GM13977 (cell line): ENCODE measurements at regions not wholly inside any gene's neighbourhood (a gene's known extent, or its start where the extent isn't known, plus 50 kb on each side); places are given as distances from the start of the nearest gene placed in this dataset.

Experiments
- DNase-seq: peaks from one replicate; pipeline ENCODE4 v3.0.0; 2012; ENCODE audit warnings: low spot score
- CTCF ChIP-seq: IDR thresholded peaks from 2 replicates; pipeline ENCODE4 v1.5.1; 2012; ENCODE audit warnings: mild to moderate bottlenecking, control low read depth; ENCODE audit not compliant: insufficient read depth; ENCODE audit errors: extremely low read depth, missing control alignments
- in situ Hi-C: fragments of 300-500 bp; cut with MboI; formaldehyde crosslinking; loops from one replicate; pipeline ENCODE4 v1.12.0; 2022; ENCODE audit warnings: low sequenced_read_pairs, low pct_unique_long_range_greater_than_20kb, mixed read lengths, inconsistent platforms; ENCODE audit not compliant: unreplicated experiment

DNA sequence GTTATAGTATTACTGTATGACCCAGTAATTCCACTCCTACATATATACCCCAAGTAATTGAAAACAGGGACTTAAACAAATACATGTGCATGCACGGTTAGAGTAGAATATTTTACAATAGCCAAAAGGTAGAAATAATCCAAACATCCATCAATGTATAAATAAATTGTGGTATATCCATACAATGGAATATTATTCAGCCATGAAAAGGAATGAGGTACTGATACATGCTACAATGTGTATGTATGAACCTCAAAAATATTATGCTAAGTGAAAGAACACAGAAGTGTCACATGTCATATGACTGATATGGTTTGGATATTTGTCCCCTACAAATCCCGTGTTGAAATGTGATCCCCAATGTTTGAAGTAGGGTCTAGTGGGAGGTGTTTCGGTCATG, 560.8 kb upstream of the LARGE1 start:
- in situ Hi-C loops, result no loop called here
- DNase-seq, result no peak
- TF ChIP-seq CTCF, result no peak

DNA sequence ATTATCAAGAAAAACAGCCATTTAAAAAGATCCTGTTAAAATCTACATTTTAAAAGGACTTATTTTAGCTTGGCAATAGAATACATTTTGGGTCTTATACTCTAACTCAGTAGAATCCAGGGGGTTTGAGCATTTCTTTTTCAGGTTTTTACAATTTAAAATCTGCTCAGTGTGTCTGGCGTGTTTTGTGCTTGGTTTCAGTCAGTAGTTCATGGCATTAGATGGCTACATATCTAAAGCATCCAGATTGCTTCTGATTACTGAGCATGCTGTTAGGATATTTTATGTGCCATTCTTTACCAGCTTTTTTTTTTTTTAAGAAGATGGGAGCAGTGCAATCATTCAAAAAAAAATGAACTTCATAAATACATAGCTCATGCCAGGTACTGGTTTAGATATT, 566.1 kb upstream of the LARGE1 start:
- TF ChIP-seq CTCF, result no peak
- no peak for DNase-seq
- in situ Hi-C loops, result no loop called here

DNA sequence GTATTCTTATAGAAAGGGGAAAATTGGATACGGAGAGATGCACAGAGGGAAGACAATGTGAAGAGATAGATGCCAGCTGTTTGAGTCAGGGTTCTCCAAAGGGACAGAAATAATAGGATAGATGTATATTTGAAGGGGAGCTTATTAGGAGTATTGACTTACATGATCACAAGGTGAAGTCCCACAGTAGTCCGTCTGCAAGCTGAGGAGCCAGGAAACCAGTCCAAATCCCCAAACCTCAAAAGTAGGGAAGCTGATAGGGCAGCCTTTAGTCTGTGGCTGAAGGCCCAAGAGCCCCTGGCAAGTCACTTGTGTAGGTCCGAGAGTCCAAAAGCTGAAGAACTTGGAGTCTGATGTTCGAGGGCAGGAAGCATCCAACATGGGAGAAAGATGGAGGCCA, 569.6 kb upstream of the LARGE1 start:
- TF ChIP-seq CTCF, result no peak
- in situ Hi-C loops, result no loop called here
- no peak for DNase-seq

- TF ChIP-seq CTCF, result no peak
- DNase-seq, result no peak
- in situ Hi-C loops, result no loop called here
Observed at GRCh38 chr22:34490886-34491285, 570.6 kb upstream of the LARGE1 start.

- in situ Hi-C loops, result no loop called here
- no peak for DNase-seq
- TF ChIP-seq CTCF, result no peak
Observed at GRCh38 chr22:34493486-34493885, 572.5 kb upstream of the ISX start.

- DNase-seq, result no peak
- no peak for TF ChIP-seq CTCF
- in situ Hi-C loops, result no loop called here
Observed at GRCh38 chr22:34501366-34501965, 564.5 kb upstream of the ISX start.

DNA sequence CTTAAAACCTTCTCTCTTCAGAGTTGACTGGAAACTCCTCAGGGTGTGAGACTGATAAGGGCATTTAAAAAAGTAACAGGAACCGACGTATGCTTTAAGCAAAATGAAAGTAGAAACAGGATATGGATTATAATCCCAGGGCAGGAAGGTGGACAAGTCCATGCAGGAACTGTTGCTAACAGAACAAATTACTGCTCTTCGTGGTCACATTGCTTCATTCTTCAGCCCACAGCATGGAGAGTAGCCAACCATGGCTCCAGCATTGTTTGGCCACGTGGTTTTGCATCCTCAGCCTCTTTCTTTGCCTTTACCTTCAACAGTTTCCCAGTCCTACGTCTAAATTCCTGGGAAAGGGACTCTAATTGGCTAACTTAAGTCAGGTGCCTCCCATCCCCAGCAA, 563.1 kb upstream of the ISX start:
- in situ Hi-C loops, result no loop called here
- no peak for TF ChIP-seq CTCF
- no peak for DNase-seq
